OCI-LY7 (cell line): ENCODE measurements at regions not wholly inside any gene's neighbourhood (a gene's known extent, or its start where the extent isn't known, plus 50 kb on each side); places are given as distances from the start of the nearest gene placed in this dataset.

Experiments used
- BruUV-seq: library from RNA; stranded (reverse); fragments of 400-500 nt; replicated peaks from 2 replicates; lab custom pipeline; 2021; lab: Mats Ljungman, UMichigan
- CTCF ChIA-PET: fragments of 300-600 bp; sonication (Branson Sonifier 250); formaldehyde crosslinking; loops from one replicate; lab custom pipeline; 2022; ENCODE audit warnings: antibody characterized with exemption; ENCODE audit not compliant: unreplicated experiment; lab: Charles Lee
- POLR2A ChIA-PET: fragments of 300-600 bp; sonication (Branson Sonifier 250); formaldehyde crosslinking; loops from one replicate; lab custom pipeline; 2022; ENCODE audit warnings: antibody characterized with exemption; lab: Charles Lee
- DNase-seq: peaks from one replicate; pipeline ENCODE4 v3.0.0-alpha.2; 2015; ENCODE audit warnings: low spot score
- H2AFZ ChIP-seq: fragments of 200-600 bp; sonication (generic), shearing (Covaris generic); 2 replicates; pipeline ENCODE4 v1.6.1; 2014; ENCODE audit warnings: mild to moderate bottlenecking, antibody characterized with exemption, low read length, moderate library complexity
- H3K27ac ChIP-seq: fragments of 200-600 bp; sonication (generic); 2 replicates; pipeline ENCODE4 v1.5.1; 2014; ENCODE audit warnings: mixed run types, low read depth, mild to moderate bottlenecking, moderate library complexity, low read length, inconsistent platforms; ENCODE audit not compliant: poor library complexity, severe bottlenecking
- H3K36me3 ChIP-seq: fragments of 200-600 bp; sonication (generic); 2 replicates; pipeline ENCODE4 v1.6.1; 2014; ENCODE audit warnings: mild to moderate bottlenecking, antibody characterized with exemption, low read length, moderate library complexity, mixed read lengths; ENCODE audit not compliant: insufficient read depth
- H3K4me1 ChIP-seq: fragments of 200-600 bp; sonication (generic); 2 replicates; pipeline ENCODE4 v1.5.1; 2014; ENCODE audit warnings: mild to moderate bottlenecking, low read length; ENCODE audit not compliant: insufficient read depth, poor library complexity, severe bottlenecking
- H3K4me2 ChIP-seq: fragments of 200-600 bp; sonication (generic); 2 replicates; pipeline ENCODE4 v1.6.1; 2014; ENCODE audit warnings: mild to moderate bottlenecking, low read length
- H3K4me3 ChIP-seq: fragments of 200-600 bp; sonication (generic); 2 replicates; pipeline ENCODE4 v1.5.1; 2014; ENCODE audit warnings: mild to moderate bottlenecking, low read depth, low read length; ENCODE audit not compliant: poor library complexity, severe bottlenecking
- H3K79me2 ChIP-seq: fragments of 200-600 bp; sonication (generic); 2 replicates; pipeline ENCODE4 v1.6.1; 2016; ENCODE audit warnings: low read depth, mild to moderate bottlenecking, low read length, moderate library complexity, mixed read lengths; ENCODE audit not compliant: insufficient read depth
- H3K9me2 ChIP-seq: fragments of 200-600 bp; sonication (generic); 2 replicates; pipeline ENCODE4 v1.6.1; 2016; ENCODE audit warnings: mild to moderate bottlenecking, low read length, mixed read lengths; ENCODE audit not compliant: insufficient read depth
- H3K9me3 ChIP-seq: fragments of 200-600 bp; sonication (generic); 2 replicates; pipeline ENCODE4 v1.6.1; 2014; ENCODE audit warnings: mild to moderate bottlenecking, mixed run types, low read length, mixed read lengths
- H4K20me1 ChIP-seq: fragments of 200-600 bp; sonication (generic); 2 replicates; pipeline ENCODE4 v1.6.1; 2014; ENCODE audit warnings: mild to moderate bottlenecking, antibody characterized with exemption, low read length, moderate library complexity, mixed read lengths; ENCODE audit not compliant: insufficient read depth
- EZH2phosphoT487 ChIP-seq: fragments of 200-600 bp; sonication (generic); IDR thresholded peaks from 2 replicates; pipeline ENCODE4 v1.6.1; 2018; ENCODE audit warnings: low read depth, borderline replicate concordance, mild to moderate bottlenecking, mixed run types, antibody characterized with exemption, low read length, moderate library complexity, mixed read lengths
- intact Hi-C: fragments of 100-400 bp; cut with micrococcal nuclease; formaldehyde crosslinking; loops from one replicate; pipeline ENCODE4 v1.10.0; 2022; ENCODE audit not compliant: unreplicated experiment
- TF ChIP-seq, protein P1 (sequence below): fragments of 200-600 bp; sonication (generic); conservative IDR thresholded peaks from 2 replicates; pipeline ENCODE4 v1.5.1; 2014; ENCODE audit warnings: mild to moderate bottlenecking, antibody characterized with exemption, low read length, moderate library complexity, mixed read lengths

DNA sequence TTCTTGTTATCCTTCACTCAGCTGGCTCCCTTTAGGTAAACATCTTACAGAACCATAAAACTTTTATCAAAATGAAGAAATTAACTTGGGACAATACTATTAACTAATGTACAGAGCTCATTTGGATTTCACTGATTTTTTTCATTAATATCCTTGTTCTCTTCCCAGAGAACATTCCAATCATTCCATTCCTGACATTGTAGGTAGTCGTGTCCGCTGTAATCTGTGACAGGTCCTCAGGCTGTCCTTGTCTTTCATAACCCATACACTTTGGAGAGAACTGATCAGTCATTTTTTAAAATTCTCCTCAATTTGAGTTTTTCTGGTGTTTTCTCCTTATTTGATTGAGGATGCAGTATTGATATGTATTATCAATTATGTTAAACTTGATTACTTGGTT, 916.8 kb downstream of the GALC start:
- ChIA-PET POLR2A (interaction anchor here (1.1 to 1.6 kb wide), 2 partner anchors 12 to 37 kb away, joined by 3 to 4 read pairs; no protein-coding TSS in a partner anchor), CTCF (no interaction called here)
- Histone ChIP-seq H3K4me2 (no peak overlapping the region), H3K9me3 (peaks cover 8% of the 10 kb centered on the region; the same call in 1 of the 2 replicates), H3K36me3 (peaks cover 9% of the 10 kb centered on the region), H4K20me1 (no peaks in the 10 kb centered on the region), H3K4me1 (peaks cover 7% of the 10 kb centered on the region), H3K4me3 (no peak overlapping the region), H3K9me2 (no peaks in the 10 kb centered on the region), H2AFZ (no peak overlapping the region), H3K27ac (no peak overlapping the region), H3K79me2 (no peaks in the 10 kb centered on the region)
- intact Hi-C loops = no loop called here
- no peak for DNase-seq
- BruUV-seq = no TSS peak
- no peak for TF ChIP-seq EZH2phosphoT487
- TF ChIP-seq, protein P1, sequence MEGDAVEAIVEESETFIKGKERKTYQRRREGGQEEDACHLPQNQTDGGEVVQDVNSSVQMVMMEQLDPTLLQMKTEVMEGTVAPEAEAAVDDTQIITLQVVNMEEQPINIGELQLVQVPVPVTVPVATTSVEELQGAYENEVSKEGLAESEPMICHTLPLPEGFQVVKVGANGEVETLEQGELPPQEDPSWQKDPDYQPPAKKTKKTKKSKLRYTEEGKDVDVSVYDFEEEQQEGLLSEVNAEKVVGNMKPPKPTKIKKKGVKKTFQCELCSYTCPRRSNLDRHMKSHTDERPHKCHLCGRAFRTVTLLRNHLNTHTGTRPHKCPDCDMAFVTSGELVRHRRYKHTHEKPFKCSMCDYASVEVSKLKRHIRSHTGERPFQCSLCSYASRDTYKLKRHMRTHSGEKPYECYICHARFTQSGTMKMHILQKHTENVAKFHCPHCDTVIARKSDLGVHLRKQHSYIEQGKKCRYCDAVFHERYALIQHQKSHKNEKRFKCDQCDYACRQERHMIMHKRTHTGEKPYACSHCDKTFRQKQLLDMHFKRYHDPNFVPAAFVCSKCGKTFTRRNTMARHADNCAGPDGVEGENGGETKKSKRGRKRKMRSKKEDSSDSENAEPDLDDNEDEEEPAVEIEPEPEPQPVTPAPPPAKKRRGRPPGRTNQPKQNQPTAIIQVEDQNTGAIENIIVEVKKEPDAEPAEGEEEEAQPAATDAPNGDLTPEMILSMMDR = no peak

DNA sequence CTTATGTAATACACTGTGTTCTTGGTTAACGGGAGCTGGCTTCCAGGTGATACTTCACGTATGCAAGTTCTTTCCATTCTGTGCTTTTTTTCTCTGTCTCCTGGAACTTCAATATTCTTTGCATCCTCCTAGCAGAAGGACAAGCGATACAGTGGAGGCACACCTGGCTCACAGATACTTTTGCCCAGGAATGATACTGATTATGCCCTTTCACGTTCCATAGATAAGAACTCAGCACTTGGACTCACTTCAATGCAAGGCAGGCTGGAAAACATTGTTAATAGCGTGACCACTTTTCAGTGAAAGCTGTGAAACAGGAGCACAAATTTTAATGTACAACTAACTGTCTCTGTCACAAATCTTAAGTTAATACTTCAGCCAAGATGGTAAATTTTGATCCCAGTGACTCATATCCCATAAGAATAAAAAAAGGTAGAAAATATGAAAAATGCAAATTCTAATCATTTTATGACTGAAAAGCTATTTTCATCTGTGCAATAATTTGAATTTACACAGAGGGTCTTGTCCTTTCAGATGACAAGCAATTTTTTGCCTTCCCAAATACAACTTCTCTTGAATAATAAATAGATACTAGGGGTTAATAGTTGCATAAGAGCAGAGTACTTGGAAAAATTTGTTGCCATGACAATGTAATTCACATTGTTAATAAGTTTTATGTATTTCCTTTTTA, 919.0 kb downstream of the GALC start:
- ChIA-PET POLR2A (interaction anchor here (1.6 kb wide), 1 partner anchor 10 kb away, joined by 3 read pairs; no protein-coding TSS in a partner anchor), CTCF (no interaction called here)
- Histone ChIP-seq H3K4me1 (peaks cover 18% of the 10 kb centered on the region), H2AFZ (no peak overlapping the region; the same call in 1 of the 2 replicates), H4K20me1 (no peaks in the 10 kb centered on the region), H3K4me2 (no peak overlapping the region), H3K9me3 (peaks cover 10% of the 10 kb centered on the region; the same call in 1 of the 2 replicates), H3K27ac (no peak overlapping the region), H3K9me2 (no peaks in the 10 kb centered on the region), H3K79me2 (no peaks in the 10 kb centered on the region), H3K4me3 (no peak overlapping the region), H3K36me3 (peaks cover 16% of the 10 kb centered on the region)
- no peak for TF ChIP-seq EZH2phosphoT487
- TF ChIP-seq, protein P1 = no peak
- BruUV-seq = no TSS peak
- no peak for DNase-seq
- intact Hi-C loops = no loop called here

DNA sequence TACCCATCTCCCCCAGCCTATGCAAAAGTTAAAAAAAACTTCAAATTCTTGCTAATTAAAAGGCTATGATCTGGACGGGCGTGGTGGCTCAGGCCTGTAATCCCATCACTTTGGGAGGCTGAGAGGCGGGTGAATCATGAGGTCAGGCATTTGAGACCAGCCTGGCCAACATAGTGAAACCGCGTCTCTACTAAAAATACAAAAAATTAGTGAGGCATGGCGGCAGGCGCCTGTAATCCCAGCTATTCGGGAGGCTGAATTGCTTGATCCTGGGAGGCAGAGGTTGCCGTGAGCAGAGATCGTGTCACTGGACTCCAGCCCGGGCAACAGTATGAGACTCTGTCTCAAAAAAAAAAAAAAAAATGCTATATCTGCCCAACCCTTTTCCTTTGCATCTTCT, 925.4 kb downstream of the GALC start:
- Histone ChIP-seq H3K36me3 (peaks cover 46% of the 10 kb centered on the region), H3K9me2 (no peaks in the 10 kb centered on the region), H3K27ac (peak overlapping the region; percentile 99), H3K9me3 (peaks cover 29% of the 10 kb centered on the region; the same call in 1 of the 2 replicates), H3K4me1 (peaks cover 72% of the 10 kb centered on the region), H2AFZ (peak overlapping the region; percentile 77; the same call in 1 of the 2 replicates), H3K4me2 (peak overlapping the region; percentile 60), H3K79me2 (no peaks in the 10 kb centered on the region), H3K4me3 (peak overlapping the region; percentile 25), H4K20me1 (no peaks in the 10 kb centered on the region)
- CTCF ChIA-PET = interaction anchor here (0.6 kb wide), 1 partner anchor 34 kb away, joined by 3 read pairs; no protein-coding TSS in a partner anchor
- POLR2A ChIA-PET = interaction anchor here (0.6 to 1.3 kb wide), 10 partner anchors 12 to 292 kb away, joined by 3 to 7 read pairs (median 4); no protein-coding TSS in a partner anchor
- TF ChIP-seq, protein P1 = no peak
- TF ChIP-seq EZH2phosphoT487 = no peak
- DNase-seq = no peak
- intact Hi-C loops = loop anchor here (1.0 to 10.0 kb wide), 9 partner anchors 33 to 605 kb away; no protein-coding TSS in a partner anchor
- no TSS peak for BruUV-seq
